ENCODE measurements at regions not wholly inside any gene's neighbourhood (a gene's known extent, or its start where the extent isn't known, plus 50 kb on each side); places are given as distances from the start of the nearest gene placed in this dataset.
A peak's percentile ranks its signal among the peaks of the same experiment; 100 is the strongest.

DNA sequence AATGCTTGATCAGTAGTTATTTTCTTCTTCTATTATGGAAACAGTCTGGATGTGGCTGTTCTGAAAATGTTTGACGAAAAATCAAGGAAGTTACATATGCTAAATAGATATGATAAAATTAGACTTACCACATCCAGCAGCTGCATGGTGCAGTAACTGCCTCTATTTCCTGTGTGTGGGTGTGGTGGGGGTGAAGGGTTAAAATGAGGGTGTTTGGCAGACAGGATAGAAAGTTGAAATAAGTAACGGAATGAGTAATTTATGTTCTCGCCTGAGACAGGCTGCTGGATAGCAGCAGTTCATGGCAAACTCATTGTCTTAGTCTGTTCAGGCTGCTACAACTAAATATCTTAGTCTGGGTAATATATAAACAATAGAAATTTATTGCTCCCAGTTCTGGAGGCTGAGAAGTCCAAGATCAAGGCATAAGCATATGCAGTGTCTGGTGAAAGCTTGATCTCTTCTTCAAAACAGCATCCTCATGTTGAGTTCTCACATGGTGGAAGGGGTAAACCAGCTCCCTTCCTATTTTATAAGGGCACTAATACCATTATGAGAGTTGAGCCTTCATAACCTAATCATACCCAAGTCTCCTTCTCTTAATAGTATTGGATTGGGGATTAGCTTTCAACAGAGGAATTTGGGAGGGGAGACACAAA, 1248.9 kb downstream of the SLITRK5 start:
- DNase-seq, result no peak

- DNase-seq, result no peak
Measured at GRCh38 chr13:88925954-88926353, 1254.8 kb downstream of the SLITRK5 start.

- no peak for DNase-seq
Measured at GRCh38 chr13:88926890-88927502, 1255.8 kb downstream of the SLITRK5 start.

DNA sequence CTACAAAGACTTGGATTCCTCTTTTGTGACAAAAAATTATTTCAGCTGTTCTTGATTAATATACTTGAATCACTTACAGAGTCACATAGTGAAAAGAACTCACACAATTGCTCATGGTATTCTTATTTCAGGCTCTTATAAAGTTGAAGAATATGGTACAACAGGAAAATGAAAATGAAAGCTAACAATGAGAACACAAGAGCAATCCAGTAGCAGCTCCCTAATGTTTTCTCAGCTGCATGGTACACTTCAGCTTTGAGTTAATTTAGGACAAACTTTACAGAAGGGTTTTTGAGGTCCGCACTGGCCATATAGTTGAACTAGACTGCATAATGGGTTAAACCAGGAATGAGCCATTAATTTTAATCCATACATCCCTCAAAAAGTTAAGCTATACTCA, 1261.8 kb downstream of the SLITRK5 start:
- no peak for DNase-seq

GRCh38 chr13:88937384-88937783, 1266.2 kb downstream of the SLITRK5 start:
- no peak for DNase-seq

GRCh38 chr13:88945793-88946192, 1274.6 kb downstream of the SLITRK5 start:
- DNase-seq, result no peak

GRCh38 chr13:88948501-88948900, 1277.3 kb downstream of the SLITRK5 start:
- no peak for DNase-seq

DNA sequence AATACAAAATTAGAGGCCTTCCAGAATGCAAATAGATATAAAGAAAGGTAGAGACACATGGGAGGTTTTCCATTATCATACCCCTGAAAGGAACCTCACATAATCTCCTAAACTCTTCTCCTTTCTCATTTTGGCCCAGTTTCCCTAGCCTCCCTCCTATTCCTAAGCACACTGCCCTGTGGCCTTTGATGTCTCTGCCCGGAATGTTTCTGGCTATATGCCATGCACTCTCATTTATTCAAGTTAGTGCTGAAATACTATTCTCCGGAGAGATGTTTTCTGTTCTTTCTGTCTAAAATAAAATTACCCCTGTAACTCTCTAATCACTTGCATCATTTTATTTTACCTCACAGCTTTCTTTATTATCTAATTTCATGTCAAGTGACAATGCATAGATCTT, 1287.7 kb downstream of the SLITRK5 start:
- DNase-seq, result no peak

DNA sequence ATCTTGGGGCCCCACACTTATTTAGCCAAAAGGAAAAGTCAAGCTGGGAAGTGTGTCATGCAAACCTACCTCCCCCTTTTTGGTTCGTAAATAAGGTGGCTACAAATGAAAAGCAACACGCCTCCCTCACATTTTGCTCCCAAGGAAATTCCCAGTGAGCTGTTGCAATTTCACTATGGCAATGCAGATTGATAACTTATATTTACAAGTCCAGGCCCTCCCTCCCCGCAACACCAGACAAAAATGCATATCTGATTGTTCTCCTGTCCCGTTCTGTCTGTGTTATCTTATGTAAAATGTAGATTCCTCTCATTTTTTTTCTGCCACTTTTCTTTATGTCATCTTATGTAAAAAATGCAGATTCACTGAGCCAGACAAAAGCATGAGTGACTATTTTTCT, 1305.3 kb downstream of the SLITRK5 start:
- DNase-seq, result no peak

DNA sequence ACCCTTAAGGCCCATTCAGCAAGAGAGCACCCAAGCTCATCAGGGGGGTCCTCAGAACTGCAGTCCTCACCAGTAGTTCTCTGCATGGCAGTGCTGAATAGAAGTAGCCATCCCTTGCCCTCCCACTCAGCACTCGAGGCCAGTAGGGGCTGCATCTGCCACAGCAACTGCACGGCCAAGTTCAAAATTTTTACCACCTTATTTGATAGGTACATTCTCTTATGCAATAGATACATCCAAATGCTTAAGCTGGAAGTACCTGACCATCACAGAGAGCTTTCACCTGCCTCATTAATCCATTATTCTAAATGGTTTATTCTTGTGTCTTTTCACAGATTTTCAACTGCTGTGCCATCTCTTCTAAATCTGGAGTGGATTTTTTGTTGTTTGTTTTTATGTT, 1307.4 kb downstream of the SLITRK5 start:
- DNase-seq, result no peak

GRCh38 chr13:88979465-88980175, 1308.4 kb downstream of the SLITRK5 start:
- peak; percentile 3 for DNase-seq

GRCh38 chr13:89003656-89004055, 1332.5 kb downstream of the SLITRK5 start:
- no peak for DNase-seq

GRCh38 chr13:89011615-89012014, 1340.4 kb downstream of the SLITRK5 start:
- no peak for DNase-seq

DNA sequence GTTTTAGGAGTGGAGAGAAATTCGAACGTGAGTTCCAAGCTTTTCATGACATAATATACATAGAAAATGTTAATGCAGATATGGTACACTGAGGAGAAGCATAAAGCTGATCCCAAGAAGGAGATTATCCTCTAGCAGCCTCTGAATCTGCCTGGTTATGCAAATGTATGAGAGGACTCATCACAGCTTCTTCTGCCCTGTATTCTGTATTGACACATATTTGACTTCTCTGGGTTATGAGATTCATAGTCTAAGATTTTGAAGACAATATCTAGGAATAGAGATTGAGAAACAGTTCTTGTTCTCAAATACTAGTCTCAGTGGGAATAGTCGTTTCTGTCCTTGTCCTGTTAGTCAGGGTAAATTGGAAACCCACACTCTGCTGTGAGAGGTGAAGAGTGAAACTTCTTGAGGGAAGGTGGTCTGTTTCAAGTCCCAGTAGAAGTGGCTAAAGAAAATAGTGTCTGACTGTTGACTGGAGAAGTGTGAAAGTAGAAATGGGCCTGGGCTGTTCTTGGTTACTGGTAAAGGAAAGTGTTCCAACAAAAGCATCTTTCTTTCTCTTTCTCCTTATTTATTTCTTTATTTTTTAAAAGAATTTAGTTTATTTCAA, 1356.6 kb downstream of the SLITRK5 start:
- no peak for DNase-seq

- DNase-seq, result no peak
Measured at GRCh38 chr13:89029062-89029461, 1357.9 kb downstream of the SLITRK5 start.

DNA sequence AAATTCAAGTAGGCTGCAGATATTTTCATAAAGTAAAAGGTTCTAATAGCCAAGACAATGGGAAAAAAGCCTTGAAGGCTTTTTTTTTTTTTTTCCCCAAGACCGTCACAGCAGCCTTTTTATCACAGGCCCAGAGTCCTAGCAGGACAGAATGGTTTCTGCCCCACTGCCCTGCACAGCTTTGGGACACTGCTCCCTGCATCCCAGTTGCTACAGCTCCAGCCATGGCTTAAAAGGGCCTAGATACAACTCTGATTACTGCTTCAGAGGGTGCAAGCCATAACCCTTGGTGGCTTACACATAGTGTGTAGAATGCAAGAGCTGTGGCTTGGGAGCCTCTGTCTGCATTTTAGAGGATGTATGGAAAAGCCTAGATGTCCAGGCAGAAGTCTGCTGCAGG, 1362.8 kb downstream of the SLITRK5 start:
- no peak for DNase-seq

GRCh38 chr13:89052699-89053098, 1381.5 kb downstream of the SLITRK5 start:
- DNase-seq, result no peak

GRCh38 chr13:89053418-89053817, 1382.2 kb downstream of the SLITRK5 start:
- DNase-seq, result no peak

- no peak for DNase-seq
Measured at GRCh38 chr13:89057274-89057673, 1386.1 kb downstream of the SLITRK5 start.

GRCh38 chr13:89057862-89058261, 1386.7 kb downstream of the SLITRK5 start:
- DNase-seq, result no peak

GRCh38 chr13:89061821-89062220, 1390.7 kb downstream of the SLITRK5 start:
- no peak for DNase-seq

DNA sequence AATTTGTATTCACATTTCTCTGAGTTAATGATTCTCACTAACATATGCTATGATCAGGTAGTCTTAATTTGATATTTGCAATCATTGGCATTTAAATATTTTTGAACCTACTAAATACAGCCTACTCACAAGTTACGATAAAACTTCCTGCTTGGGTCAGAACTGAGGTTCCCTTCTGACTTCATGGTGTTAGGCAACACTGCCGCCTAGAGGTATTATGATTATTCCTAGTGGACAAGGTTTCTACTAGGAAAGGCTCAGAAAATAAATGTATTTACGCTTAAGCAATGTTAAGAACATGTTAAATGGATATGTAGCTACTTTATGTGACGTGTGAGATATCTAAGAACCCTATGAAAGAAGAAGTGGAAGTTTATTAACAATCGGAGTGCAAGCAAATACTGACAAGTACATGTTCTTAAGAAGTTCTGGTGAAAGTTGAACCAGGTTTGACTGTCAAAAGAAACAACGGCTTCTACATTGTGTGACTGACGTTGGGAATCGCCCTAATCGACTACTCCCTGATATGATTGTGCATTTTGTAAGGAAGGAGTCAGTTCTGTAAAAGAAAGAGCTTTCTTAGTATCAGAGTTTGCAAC, 1395.8 kb downstream of the SLITRK5 start:
- DNase-seq, result peak; percentile 19

DNA sequence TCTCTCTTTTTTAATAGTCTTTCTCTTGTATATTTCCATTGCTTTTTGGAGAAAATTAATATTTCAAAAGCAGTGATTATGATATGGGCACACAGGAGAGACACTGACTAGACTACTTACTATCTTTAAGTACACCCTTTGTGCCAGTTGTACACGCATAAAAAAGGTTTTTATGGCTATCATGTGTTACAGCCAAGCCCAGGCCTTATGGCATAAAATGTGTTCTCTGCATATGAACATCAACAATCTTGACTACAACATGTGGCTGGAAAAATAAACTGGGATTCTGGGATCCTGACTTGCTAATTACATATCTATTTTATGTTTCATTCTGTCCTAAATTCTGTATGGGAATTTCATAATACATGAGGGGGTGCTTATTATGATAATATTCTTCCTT, 1401.8 kb downstream of the SLITRK5 start:
- no peak for DNase-seq
